AG10803 (cell line): ENCODE measurements at regions not wholly inside any gene's neighbourhood (a gene's known extent, or its start where the extent isn't known, plus 50 kb on each side); places are given as distances from the start of the nearest gene placed in this dataset.

Experiments
- DNase-seq: peaks from one replicate; pipeline ENCODE4 v3.0.0; 2010; ENCODE audit warnings: low read depth
- H3K4me3 ChIP-seq: 2 replicates; pipeline ENCODE4 v1.5.1; 2011; ENCODE audit warnings: mild to moderate bottlenecking, low read length, control low read depth
- CTCF ChIP-seq: conservative IDR thresholded peaks from 2 replicates; pipeline ENCODE4 v1.5.1; 2011; ENCODE audit warnings: mild to moderate bottlenecking, low read length, control low read depth, inconsistent platforms

- no peak for DNase-seq
- no peak for TF ChIP-seq CTCF
These were observed 2638.7 kb upstream of the PCDH20 start for GRCh38 chr13:64054321-64054720.

GRCh38 chr13:64052521-64052920 lies 2636.9 kb upstream of the PCDH20 start:
- no peak overlapping the region for H3K4me3 ChIP-seq
- DNase-seq: no peak
- no peak for TF ChIP-seq CTCF

More at GRCh38 chr13:64054321-64054720, 2638.7 kb upstream of the PCDH20 start:
- no peak overlapping the region for H3K4me3 ChIP-seq

- no peak overlapping the region for H3K4me3 ChIP-seq
- DNase-seq: no peak
- TF ChIP-seq CTCF: no peak
These were observed 2635.6 kb upstream of the PCDH20 start for GRCh38 chr13:64051278-64051677.

GRCh38 chr13:64041296-64041695 lies 2625.6 kb upstream of the PCDH20 start:
- H3K4me3 ChIP-seq: no peak overlapping the region
- no peak for DNase-seq
- TF ChIP-seq CTCF: no peak

GRCh38 chr13:64033921-64034320 lies 2618.3 kb upstream of the PCDH20 start:
- no peak for DNase-seq
- no peak overlapping the region for H3K4me3 ChIP-seq
- no peak for TF ChIP-seq CTCF

GRCh38 chr13:64029343-64030093 lies 2613.9 kb upstream of the PCDH20 start:
- TF ChIP-seq CTCF: no peak
- no peak overlapping the region for H3K4me3 ChIP-seq
- DNase-seq: no peak

- H3K4me3 ChIP-seq: no peak overlapping the region
- DNase-seq: no peak
- TF ChIP-seq CTCF: no peak
These were observed 2612.9 kb upstream of the PCDH20 start for GRCh38 chr13:64028551-64028950.
